ENCODE measurements at regions not wholly inside any gene's neighbourhood (a gene's known extent, or its start where the extent isn't known, plus 50 kb on each side); places are given as distances from the start of the nearest gene placed in this dataset.

- no peak for DNase-seq (ENCODE audit: low read depth in 4 of 4, low spot score in 1 of 4)
These were observed 239.0 kb downstream of the SYK start for GRCh38 chr9:91040371-91041215.

GRCh38 chr9:91042024-91042423, 240.4 kb downstream of the SYK start:
- DNase-seq (ENCODE audit: low read depth in 4 of 4, low spot score in 1 of 4) = no peak

- no peak for DNase-seq (ENCODE audit: low read depth in 4 of 4, low spot score in 1 of 4)
These were observed 240.9 kb downstream of the SYK start for GRCh38 chr9:91042541-91042940.

GRCh38 chr9:91043056-91043810, 241.6 kb downstream of the SYK start:
- no peak for DNase-seq (ENCODE audit: low read depth in 4 of 4, low spot score in 1 of 4)

- DNase-seq (ENCODE audit: low read depth in 4 of 4, low spot score in 1 of 4) = no peak
These were observed 242.2 kb downstream of the SYK start for GRCh38 chr9:91043811-91044175.

- no peak for DNase-seq (ENCODE audit: low read depth in 4 of 4, low spot score in 1 of 4)
These were observed 242.7 kb downstream of the SYK start for GRCh38 chr9:91044354-91044753.

- no peak for DNase-seq (ENCODE audit: low read depth in 4 of 4, low spot score in 1 of 4)
These were observed 243.4 kb downstream of the SYK start for GRCh38 chr9:91045041-91045440.

GRCh38 chr9:91047529-91047928, 245.9 kb downstream of the SYK start:
- DNase-seq (ENCODE audit: low read depth in 4 of 4, low spot score in 1 of 4) = peak in 2 of 4 experiments; percentile 43 to 59

GRCh38 chr9:91047993-91048607, 246.5 kb downstream of the SYK start:
- peak in 2 of 4 experiments; percentile 27 to 42 for DNase-seq (ENCODE audit: low read depth in 4 of 4, low spot score in 1 of 4)

- no peak for DNase-seq (ENCODE audit: low read depth in 4 of 4, low spot score in 1 of 4)
These were observed 247.1 kb downstream of the SYK start for GRCh38 chr9:91048749-91049148.

- DNase-seq (ENCODE audit: low read depth in 4 of 4, low spot score in 1 of 4) = no peak
These were observed 252.2 kb downstream of the SYK start for GRCh38 chr9:91053824-91054223.

GRCh38 chr9:91055845-91056244, 254.2 kb downstream of the SYK start:
- DNase-seq (ENCODE audit: low read depth in 4 of 4, low spot score in 1 of 4) = no peak

GRCh38 chr9:91056486-91056885, 254.9 kb downstream of the SYK start:
- no peak for DNase-seq (ENCODE audit: low read depth in 4 of 4, low spot score in 1 of 4)

- no peak for DNase-seq (ENCODE audit: low read depth in 4 of 4, low spot score in 1 of 4)
These were observed 255.3 kb downstream of the SYK start for GRCh38 chr9:91056917-91057316.

- no peak for DNase-seq (ENCODE audit: low read depth in 4 of 4, low spot score in 1 of 4)
These were observed 258.1 kb downstream of the SYK start for GRCh38 chr9:91059713-91060112.

- no peak for DNase-seq (ENCODE audit: low read depth in 4 of 4, low spot score in 1 of 4)
These were observed 259.1 kb downstream of the SYK start for GRCh38 chr9:91060520-91061343.

- DNase-seq (ENCODE audit: low read depth in 4 of 4, low spot score in 1 of 4) = no peak
These were observed 259.9 kb downstream of the SYK start for GRCh38 chr9:91061506-91061905.

- DNase-seq (ENCODE audit: low read depth in 4 of 4, low spot score in 1 of 4) = no peak
These were observed 260.7 kb downstream of the SYK start for GRCh38 chr9:91062281-91062680.

- DNase-seq (ENCODE audit: low read depth in 4 of 4, low spot score in 1 of 4) = no peak
These were observed 261.9 kb downstream of the SYK start for GRCh38 chr9:91063471-91063870.

GRCh38 chr9:91065231-91066041, 263.8 kb downstream of the SYK start:
- no peak for DNase-seq (ENCODE audit: low read depth in 4 of 4, low spot score in 1 of 4)
